Astrocyte of the spinal cord (primary cell): ENCODE measurements at regions not wholly inside any gene's neighbourhood (a gene's known extent, or its start where the extent isn't known, plus 50 kb on each side); places are given as distances from the start of the nearest gene placed in this dataset.
"Not testable (repeated sequence)": the region's sequence is repeated elsewhere in the genome, so short reads cannot be mapped to it uniquely, and the experiment has no call there.

Experiments
- DNase-seq: peaks from one replicate; pipeline ENCODE4 v3.0.0; 2011; ENCODE audit warnings: low read depth, low spot score
- H3K4me3 ChIP-seq: 2 replicates; pipeline ENCODE4 v1.5.1; 2011; ENCODE audit warnings: low read depth, mild to moderate bottlenecking, low read length, moderate library complexity
- CTCF ChIP-seq: IDR thresholded peaks from 2 replicates; pipeline ENCODE4 v1.5.1; 2012; ENCODE audit warnings: low read depth, mild to moderate bottlenecking, low read length, inconsistent platforms
- in situ Hi-C: cut with HindIII; loops from 2 replicates; pipeline ENCODE4 v1.10.0; 2017; ENCODE audit warnings: low sequenced_read_pairs

GRCh38 chr6:169858935-169859351 lies 107.5 kb downstream of the ERMARD start:
- DNase-seq = no peak
- in situ Hi-C loops = no loop called here
- no peak overlapping the region for H3K4me3 ChIP-seq
- TF ChIP-seq CTCF = no peak

- in situ Hi-C loops = no loop called here
- TF ChIP-seq CTCF = no peak
- DNase-seq = no peak
- no peak overlapping the region for H3K4me3 ChIP-seq
Measured at GRCh38 chr6:169858293-169858934, 107.0 kb downstream of the ERMARD start.

- TF ChIP-seq CTCF = no peak
- no peak for DNase-seq
- in situ Hi-C loops = no loop called here
- no peak overlapping the region for H3K4me3 ChIP-seq
Measured at GRCh38 chr6:169857343-169858292, 106.2 kb downstream of the ERMARD start.

- DNase-seq, H3K4me3 ChIP-seq, in situ Hi-C loops: not testable (repeated sequence)
Measured at GRCh38 chr6:169856442-169857342, 105.3 kb downstream of the ERMARD start.

- H3K4me3 ChIP-seq = no peak overlapping the region
- in situ Hi-C loops = no loop called here
- TF ChIP-seq CTCF = no peak
- DNase-seq = no peak
Measured at GRCh38 chr6:169854813-169855212, 103.4 kb downstream of the ERMARD start.

- DNase-seq = no peak
- in situ Hi-C loops = no loop called here
Measured at GRCh38 chr6:169854083-169854725, 102.8 kb downstream of the ERMARD start.

More at GRCh38 chr6:169854083-169854725, 102.8 kb downstream of the ERMARD start:
- H3K4me3 ChIP-seq = no peak overlapping the region
- no peak for TF ChIP-seq CTCF
